A673 (cell line): ENCODE measurements at regions not wholly inside any gene's neighbourhood (a gene's known extent, or its start where the extent isn't known, plus 50 kb on each side); places are given as distances from the start of the nearest gene placed in this dataset.
A peak's percentile ranks its signal among the peaks of the same experiment; 100 is the strongest.

Experiments used
- BruUV-seq: library from RNA; stranded (reverse); fragments of 400-500 nt; replicated peaks from 2 replicates; lab custom pipeline; 2021; lab: Mats Ljungman, UMichigan
- CTCF ChIA-PET: fragments of 300-600 bp; sonication (Branson Sonifier 250); formaldehyde crosslinking; loops from one replicate; lab custom pipeline; 2022; ENCODE audit warnings: antibody characterized with exemption; lab: Charles Lee
- POLR2A ChIA-PET: fragments of 300-600 bp; sonication (Branson Sonifier 250); formaldehyde crosslinking; loops from one replicate; lab custom pipeline; 2022; ENCODE audit warnings: antibody characterized with exemption; ENCODE audit not compliant: low non-redundant PET; lab: Charles Lee
- DNase-seq: peaks from one replicate; pipeline ENCODE4 v3.0.0-alpha.2; 2015; ENCODE audit warnings: low spot score
- H3K27ac ChIP-seq: fragments of 200-600 bp; sonication (generic); 2 replicates; pipeline ENCODE4 v1.5.1; 2016; ENCODE audit warnings: mixed run types, low read depth, mild to moderate bottlenecking, mixed read lengths, antibody characterized with exemption, low read length; ENCODE audit not compliant: poor library complexity, severe bottlenecking
- H3K27me3 ChIP-seq: fragments of 200-600 bp; sonication (generic); replicated peaks from 2 replicates; pipeline ENCODE4 v1.6.1; 2017; ENCODE audit warnings: mixed run types, low read depth, mild to moderate bottlenecking, mixed read lengths, antibody characterized with exemption, low read length; ENCODE audit not compliant: insufficient read depth, poor library complexity
- H3K36me3 ChIP-seq: fragments of 200-600 bp; sonication (generic); 2 replicates; pipeline ENCODE4 v1.6.1; 2016; ENCODE audit warnings: mixed run types, mild to moderate bottlenecking, mixed read lengths, antibody characterized with exemption, low read length; ENCODE audit not compliant: insufficient read depth, poor library complexity, severe bottlenecking
- H3K4me1 ChIP-seq: fragments of 200-600 bp; sonication (generic); 2 replicates; pipeline ENCODE4 v1.6.1; 2017; ENCODE audit warnings: mixed run types, mild to moderate bottlenecking, mixed read lengths, antibody characterized with exemption, low read length; ENCODE audit not compliant: insufficient read depth, poor library complexity, severe bottlenecking
- H3K4me3 ChIP-seq: fragments of 200-600 bp; sonication (generic); 2 replicates; pipeline ENCODE4 v1.5.1; 2016; ENCODE audit warnings: low read depth, mixed run types, mild to moderate bottlenecking, mixed read lengths, low read length; ENCODE audit not compliant: poor library complexity, severe bottlenecking
- H3K9me3 ChIP-seq: fragments of 200-600 bp; sonication (generic); 2 replicates; pipeline ENCODE4 v1.6.1; 2016; ENCODE audit warnings: mixed run types, low read depth, mild to moderate bottlenecking, mixed read lengths, antibody characterized with exemption, low read length; ENCODE audit not compliant: poor library complexity, severe bottlenecking
- EZH2 ChIP-seq: fragments of 200-600 bp; sonication (generic); IDR thresholded peaks from 2 replicates; pipeline ENCODE4 v1.6.1; 2017; ENCODE audit warnings: borderline replicate concordance, low read depth, mild to moderate bottlenecking, mixed read lengths, antibody characterized with exemption, low read length; ENCODE audit not compliant: poor library complexity, severe bottlenecking
- intact Hi-C: fragments of 100-400 bp; cut with micrococcal nuclease; formaldehyde crosslinking; loops from one replicate; pipeline ENCODE4 v1.10.0; 2022; ENCODE audit not compliant: unreplicated experiment
- TF ChIP-seq, protein P1 (sequence below): fragments of 300-800, 200-600 bp; sonication (generic); conservative IDR thresholded peaks from 2 replicates; pipeline ENCODE4 v1.5.1; 2017; ENCODE audit warnings: low read depth, mild to moderate bottlenecking, antibody characterized with exemption, low read length, moderate library complexity, mixed read lengths

- TF ChIP-seq, protein P1, sequence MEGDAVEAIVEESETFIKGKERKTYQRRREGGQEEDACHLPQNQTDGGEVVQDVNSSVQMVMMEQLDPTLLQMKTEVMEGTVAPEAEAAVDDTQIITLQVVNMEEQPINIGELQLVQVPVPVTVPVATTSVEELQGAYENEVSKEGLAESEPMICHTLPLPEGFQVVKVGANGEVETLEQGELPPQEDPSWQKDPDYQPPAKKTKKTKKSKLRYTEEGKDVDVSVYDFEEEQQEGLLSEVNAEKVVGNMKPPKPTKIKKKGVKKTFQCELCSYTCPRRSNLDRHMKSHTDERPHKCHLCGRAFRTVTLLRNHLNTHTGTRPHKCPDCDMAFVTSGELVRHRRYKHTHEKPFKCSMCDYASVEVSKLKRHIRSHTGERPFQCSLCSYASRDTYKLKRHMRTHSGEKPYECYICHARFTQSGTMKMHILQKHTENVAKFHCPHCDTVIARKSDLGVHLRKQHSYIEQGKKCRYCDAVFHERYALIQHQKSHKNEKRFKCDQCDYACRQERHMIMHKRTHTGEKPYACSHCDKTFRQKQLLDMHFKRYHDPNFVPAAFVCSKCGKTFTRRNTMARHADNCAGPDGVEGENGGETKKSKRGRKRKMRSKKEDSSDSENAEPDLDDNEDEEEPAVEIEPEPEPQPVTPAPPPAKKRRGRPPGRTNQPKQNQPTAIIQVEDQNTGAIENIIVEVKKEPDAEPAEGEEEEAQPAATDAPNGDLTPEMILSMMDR = no peak
- no peak for TF ChIP-seq EZH2
- Histone ChIP-seq H3K27me3 (no peaks in the 10 kb centered on the region), H3K4me1 (no peaks in the 10 kb centered on the region), H3K27ac (no peak overlapping the region), H3K36me3 (no peaks in the 10 kb centered on the region), H3K4me3 (no peak overlapping the region), H3K9me3 (no peaks in the 10 kb centered on the region)
- DNase-seq = no peak
- BruUV-seq = no TSS peak
- ChIA-PET POLR2A (no interaction called here), CTCF (no interaction called here)
- intact Hi-C loops = loop anchor here (10.0 kb wide), 1 partner anchor 370 kb away; no protein-coding TSS in a partner anchor
These were observed 328.4 kb upstream of the CNR1 start for GRCh38 chr6:88494401-88495140.

GRCh38 chr6:88493717-88494116 is 327.6 kb upstream of the CNR1 start:
- H3K27me3 ChIP-seq = no peaks in the 10 kb centered on the region
- ChIA-PET CTCF (no interaction called here), POLR2A (no interaction called here)
- TF ChIP-seq, protein P1 = no peak
- no peak for TF ChIP-seq EZH2
- BruUV-seq = no TSS peak
- no peak overlapping the region for H3K27ac ChIP-seq
- no peaks in the 10 kb centered on the region for H3K9me3 ChIP-seq
- intact Hi-C loops = loop anchor here (10.0 kb wide), 1 partner anchor 371 kb away; no protein-coding TSS in a partner anchor
- no peaks in the 10 kb centered on the region for H3K4me1 ChIP-seq
- H3K36me3 ChIP-seq = no peaks in the 10 kb centered on the region
- no peak overlapping the region for H3K4me3 ChIP-seq
- DNase-seq = no peak

- intact Hi-C loops = loop anchor here (10.0 kb wide), 1 partner anchor 372 kb away; no protein-coding TSS in a partner anchor
- DNase-seq = peak; percentile 19
- Histone ChIP-seq H3K27me3 (no peaks in the 10 kb centered on the region), H3K9me3 (no peaks in the 10 kb centered on the region), H3K4me3 (no peak overlapping the region), H3K27ac (no peak overlapping the region), H3K4me1 (no peaks in the 10 kb centered on the region), H3K36me3 (no peaks in the 10 kb centered on the region)
- ChIA-PET CTCF (interaction anchor here (0.6 to 1.1 kb wide), 2 partner anchors 273 to 1426 kb away, joined by 3 read pairs; no protein-coding TSS in a partner anchor), POLR2A (no interaction called here)
- no peak for TF ChIP-seq EZH2
- TF ChIP-seq, protein P1 = peak; percentile 54
- BruUV-seq = no TSS peak
These were observed 326.7 kb upstream of the CNR1 start for GRCh38 chr6:88492824-88493223.
